ENCODE measurements at regions not wholly inside any gene's neighbourhood (a gene's known extent, or its start where the extent isn't known, plus 50 kb on each side); places are given as distances from the start of the nearest gene placed in this dataset.

GRCh38 chr6:41404182-41404845 is 68.9 kb downstream of the NCR2 start:
- DNase-seq (ENCODE audit: low read depth in 2 of 2), result no peak
- no peak for TF ChIP-seq CTCF (IDR thresholded peaks at IDR 0.05; ENCODE audit: low read depth, low read length)
- H3K4me3 ChIP-seq (replicated peaks in 1 of 2; ENCODE audit: low read depth in 2 of 2, low read length in 2 of 2), result no peak overlapping the region

- TF ChIP-seq CTCF (IDR thresholded peaks at IDR 0.05; ENCODE audit: low read depth, low read length), result no peak
- no peak overlapping the region for H3K4me3 ChIP-seq (replicated peaks in 1 of 2; ENCODE audit: low read depth in 2 of 2, low read length in 2 of 2)
- no peak for DNase-seq (ENCODE audit: low read depth in 2 of 2)
These were observed 70.7 kb downstream of the NCR2 start for GRCh38 chr6:41405941-41406727.

GRCh38 chr6:41406728-41407489 is 71.5 kb downstream of the NCR2 start:
- no peak for DNase-seq (ENCODE audit: low read depth in 2 of 2)
- TF ChIP-seq CTCF (IDR thresholded peaks at IDR 0.05; ENCODE audit: low read depth, low read length), result no peak
- no peak overlapping the region for H3K4me3 ChIP-seq (replicated peaks in 1 of 2; ENCODE audit: low read depth in 2 of 2, low read length in 2 of 2)

GRCh38 chr6:41408576-41408975 is 73.2 kb downstream of the NCR2 start:
- TF ChIP-seq CTCF (IDR thresholded peaks at IDR 0.05; ENCODE audit: low read depth, low read length), result no peak
- no peak overlapping the region for H3K4me3 ChIP-seq (replicated peaks in 1 of 2; ENCODE audit: low read depth in 2 of 2, low read length in 2 of 2)
- no peak for DNase-seq (ENCODE audit: low read depth in 2 of 2)

- DNase-seq (ENCODE audit: low read depth in 2 of 2), result no peak
- no peak overlapping the region for H3K4me3 ChIP-seq (replicated peaks in 1 of 2; ENCODE audit: low read depth in 2 of 2, low read length in 2 of 2)
- no peak for TF ChIP-seq CTCF (IDR thresholded peaks at IDR 0.05; ENCODE audit: low read depth, low read length)
These were observed 73.6 kb downstream of the NCR2 start for GRCh38 chr6:41408982-41409381.

GRCh38 chr6:41409489-41409888 is 74.1 kb downstream of the NCR2 start:
- no peak overlapping the region for H3K4me3 ChIP-seq (replicated peaks in 1 of 2; ENCODE audit: low read depth in 2 of 2, low read length in 2 of 2)
- DNase-seq (ENCODE audit: low read depth in 2 of 2), result no peak
- no peak for TF ChIP-seq CTCF (IDR thresholded peaks at IDR 0.05; ENCODE audit: low read depth, low read length)

Measured in cardiac fibroblast (primary cell).